Chondrocyte (in vitro differentiated cells): ENCODE measurements at regions not wholly inside any gene's neighbourhood (a gene's known extent, or its start where the extent isn't known, plus 50 kb on each side); places are given as distances from the start of the nearest gene placed in this dataset.

Experiments used
- DNase-seq: peaks from one replicate; pipeline ENCODE4 v3.0.0; 2021; ENCODE audit warnings: mixed read lengths, low spot score
- H3K27ac Mint-ChIP-seq: one replicate; pipeline ENCODE4 v1.8.0; 2021; ENCODE audit warnings: mild to moderate bottlenecking, moderate library complexity, mixed read lengths; ENCODE audit not compliant: unreplicated experiment
- H3K27me3 Mint-ChIP-seq: 2 replicates; pipeline ENCODE4 v1.8.0; 2021; ENCODE audit warnings: low read depth, mixed read lengths
- H3K36me3 Mint-ChIP-seq: 2 replicates; pipeline ENCODE4 v1.8.0; 2021; ENCODE audit warnings: low read depth, mixed read lengths
- H3K4me1 Mint-ChIP-seq: 2 replicates; pipeline ENCODE4 v1.8.0; 2021; ENCODE audit warnings: low read depth, mild to moderate bottlenecking, mixed read lengths
- H3K4me3 Mint-ChIP-seq: one replicate; pipeline ENCODE4 v1.8.0; 2021; ENCODE audit warnings: mild to moderate bottlenecking, moderate library complexity, mixed read lengths; ENCODE audit not compliant: unreplicated experiment
- H3K9me3 Mint-ChIP-seq: 2 replicates; pipeline ENCODE4 v1.8.0; 2021; ENCODE audit warnings: low read depth, mixed read lengths
- TF ChIP-seq, protein P1 (sequence below): fragments of 200-600 bp; sonication (generic); IDR thresholded peaks from 2 replicates; pipeline ENCODE4 v1.5.0; 2021; ENCODE audit warnings: antibody characterized with exemption, mild to moderate bottlenecking, moderate library complexity

GRCh38 chr10:3631291-3631690 is 153.7 kb downstream of the KLF6 start:
- Mint-ChIP-seq H3K36me3 (no peaks in the 10 kb centered on the region), H3K9me3 (no peaks in the 10 kb centered on the region), H3K4me3 (no peak overlapping the region), H3K27ac (no peak overlapping the region), H3K4me1 (peaks cover 12% of the 10 kb centered on the region), H3K27me3 (no peaks in the 10 kb centered on the region)
- DNase-seq = no peak
- TF ChIP-seq, protein P1, sequence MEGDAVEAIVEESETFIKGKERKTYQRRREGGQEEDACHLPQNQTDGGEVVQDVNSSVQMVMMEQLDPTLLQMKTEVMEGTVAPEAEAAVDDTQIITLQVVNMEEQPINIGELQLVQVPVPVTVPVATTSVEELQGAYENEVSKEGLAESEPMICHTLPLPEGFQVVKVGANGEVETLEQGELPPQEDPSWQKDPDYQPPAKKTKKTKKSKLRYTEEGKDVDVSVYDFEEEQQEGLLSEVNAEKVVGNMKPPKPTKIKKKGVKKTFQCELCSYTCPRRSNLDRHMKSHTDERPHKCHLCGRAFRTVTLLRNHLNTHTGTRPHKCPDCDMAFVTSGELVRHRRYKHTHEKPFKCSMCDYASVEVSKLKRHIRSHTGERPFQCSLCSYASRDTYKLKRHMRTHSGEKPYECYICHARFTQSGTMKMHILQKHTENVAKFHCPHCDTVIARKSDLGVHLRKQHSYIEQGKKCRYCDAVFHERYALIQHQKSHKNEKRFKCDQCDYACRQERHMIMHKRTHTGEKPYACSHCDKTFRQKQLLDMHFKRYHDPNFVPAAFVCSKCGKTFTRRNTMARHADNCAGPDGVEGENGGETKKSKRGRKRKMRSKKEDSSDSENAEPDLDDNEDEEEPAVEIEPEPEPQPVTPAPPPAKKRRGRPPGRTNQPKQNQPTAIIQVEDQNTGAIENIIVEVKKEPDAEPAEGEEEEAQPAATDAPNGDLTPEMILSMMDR = no peak

DNA sequence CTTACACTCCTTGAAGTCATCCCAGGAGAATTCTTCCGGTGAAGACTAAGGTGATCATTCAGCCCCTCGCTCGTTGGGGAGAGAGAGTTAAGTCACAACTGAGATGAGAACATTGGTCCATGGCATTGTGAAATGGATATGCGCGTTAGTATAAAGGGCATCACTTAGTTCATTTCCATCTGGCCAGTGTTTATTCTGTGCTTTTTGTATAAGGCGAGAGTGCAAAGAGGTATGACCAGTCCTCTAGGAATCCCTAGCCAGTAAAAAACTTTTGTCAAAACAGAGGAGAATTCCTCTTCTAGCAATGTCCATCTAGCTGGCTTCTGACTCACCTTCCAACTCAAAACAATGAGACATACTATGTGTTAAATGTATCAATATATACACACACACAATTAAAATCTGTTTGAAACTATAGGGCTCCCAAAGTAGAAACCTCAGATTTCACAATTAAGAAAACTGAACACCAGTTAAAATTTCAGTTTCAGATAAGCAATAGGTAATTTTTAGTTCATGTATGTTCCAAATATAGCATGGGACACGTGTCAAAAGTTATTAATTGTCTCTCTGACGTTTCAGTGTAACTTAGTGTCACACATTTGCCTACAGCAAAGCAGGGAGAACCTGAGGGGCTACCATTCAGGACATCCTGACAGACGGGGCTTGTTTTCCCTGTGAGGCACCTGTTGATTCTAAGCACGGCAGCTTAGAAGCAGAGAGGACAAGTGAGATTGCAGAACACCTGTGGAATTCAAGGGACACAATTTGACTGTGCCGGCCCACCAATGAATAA is 158.9 kb downstream of the KLF6 start:
- H3K4me1 Mint-ChIP-seq = peaks cover 49% of the 10 kb centered on the region
- no peaks in the 10 kb centered on the region for H3K36me3 Mint-ChIP-seq
- H3K27me3 Mint-ChIP-seq = no peaks in the 10 kb centered on the region
- TF ChIP-seq, protein P1 = no peak
- peak overlapping the region; percentile 39 for H3K27ac Mint-ChIP-seq
- no peaks in the 10 kb centered on the region for H3K9me3 Mint-ChIP-seq
- DNase-seq = no peak
- no peak overlapping the region for H3K4me3 Mint-ChIP-seq

GRCh38 chr10:3624367-3624766 is 160.6 kb downstream of the KLF6 start:
- H3K4me1 Mint-ChIP-seq = peaks cover 49% of the 10 kb centered on the region
- TF ChIP-seq, protein P1 = no peak

DNA sequence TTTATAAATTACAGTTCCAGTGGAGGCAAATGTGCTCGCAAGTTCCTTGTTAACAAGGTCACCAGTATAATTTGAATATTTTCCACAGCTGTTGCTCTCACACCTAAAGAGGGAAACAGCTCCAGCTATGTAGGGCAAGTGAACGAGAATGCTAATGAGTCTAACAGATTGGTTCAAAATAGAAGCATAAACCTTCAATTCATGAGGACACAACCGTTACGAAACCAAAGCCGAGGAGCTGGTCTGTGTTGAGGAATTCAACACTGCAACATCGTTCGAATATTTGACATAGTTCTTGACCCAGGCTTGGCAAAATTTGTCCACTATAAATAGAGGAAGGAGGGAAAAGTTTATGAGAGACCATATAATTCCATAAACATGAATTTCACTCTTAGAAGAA is 161.3 kb downstream of the KLF6 start:
- DNase-seq = no peak
- Mint-ChIP-seq H3K9me3 (peaks cover 9% of the 10 kb centered on the region), H3K4me3 (peak overlapping the region; percentile 43), H3K36me3 (peaks cover 1% of the 10 kb centered on the region), H3K27ac (peak overlapping the region; percentile 76), H3K27me3 (no peaks in the 10 kb centered on the region), H3K4me1 (peaks cover 49% of the 10 kb centered on the region)
- TF ChIP-seq, protein P1 = no peak

More at GRCh38 chr10:3624367-3624766, 160.6 kb downstream of the KLF6 start:
- H3K9me3 Mint-ChIP-seq = peaks cover 9% of the 10 kb centered on the region
- DNase-seq = no peak
- H3K27ac Mint-ChIP-seq = peak overlapping the region; percentile 76
- peaks cover 1% of the 10 kb centered on the region for H3K36me3 Mint-ChIP-seq
- peak overlapping the region; percentile 43 for H3K4me3 Mint-ChIP-seq
- H3K27me3 Mint-ChIP-seq = no peaks in the 10 kb centered on the region

GRCh38 chr10:3622845-3623621 is 162.0 kb downstream of the KLF6 start:
- H3K27me3 Mint-ChIP-seq = no peaks in the 10 kb centered on the region
- no peak for DNase-seq
- peaks cover 49% of the 10 kb centered on the region for H3K4me1 Mint-ChIP-seq
- H3K4me3 Mint-ChIP-seq = peak overlapping the region; percentile 43
- peaks cover 1% of the 10 kb centered on the region for H3K36me3 Mint-ChIP-seq
- TF ChIP-seq, protein P1 = no peak
- H3K27ac Mint-ChIP-seq = peak overlapping the region; percentile 76
- peaks cover 9% of the 10 kb centered on the region for H3K9me3 Mint-ChIP-seq
